HEK293 (cell line): ENCODE measurements at regions not wholly inside any gene's neighbourhood (a gene's known extent, or its start where the extent isn't known, plus 50 kb on each side); places are given as distances from the start of the nearest gene placed in this dataset.

Experiments
- CTCF ChIA-PET: fragments of 350-600 bp; formaldehyde crosslinking; extraction: SDS; loops from one replicate; lab custom pipeline; 2021; ENCODE audit warnings: antibody characterized with exemption; lab: Yijun Ruan, JAX
- POLR2A ChIA-PET: fragments of 300-600 bp; formaldehyde crosslinking; extraction: SDS; loops from one replicate; lab custom pipeline; 2020; ENCODE audit warnings: antibody characterized with exemption, inconsistent platforms; lab: Yijun Ruan, JAX
- H3K27ac ChIP-seq: fragments of 200-500 bp; sonication (Bioruptor generic); 2 replicates; pipeline ENCODE4 v1.5.1; 2014; ENCODE audit warnings: low read depth, low read length, control low read depth, inconsistent platforms; ENCODE audit errors: extremely low read depth
- H3K36me3 ChIP-seq, 2 experiments: fragments of 200-500 bp in 1 of 2; sonication (Bioruptor generic) in 1 of 2; 1 replicate in 1 of 2; 2 replicates in 1 of 2; pipeline ENCODE4 v1.5.1; 2014 to 2017; ENCODE audit warnings: inconsistent platforms in 2 of 2, low read length in 2 of 2; ENCODE audit not compliant: control insufficient read depth in 2 of 2, insufficient read depth in 1 of 2
- H3K4me1 ChIP-seq: fragments of 200-500 bp; sonication (Bioruptor generic); 2 replicates; pipeline ENCODE4 v1.5.1; 2014; ENCODE audit warnings: mild to moderate bottlenecking, low read length, inconsistent platforms; ENCODE audit not compliant: control insufficient read depth, insufficient read depth
- H3K4me3 ChIP-seq: 2 replicates; pipeline ENCODE4 v1.5.1; 2011; ENCODE audit warnings: low read depth, mild to moderate bottlenecking, control low read depth, low read length, moderate library complexity
- H3K9me3 ChIP-seq: fragments of 200-500 bp; sonication (Bioruptor generic); 2 replicates; pipeline ENCODE4 v1.5.1; 2014; ENCODE audit warnings: low read depth, low read length, inconsistent platforms; ENCODE audit not compliant: control insufficient read depth, insufficient read depth
- GLIS1 ChIP-seq: fragments of 450-650 bp; formaldehyde crosslinking; IDR thresholded peaks from 2 replicates; pipeline ENCODE4 v1.5.1; 2016; ENCODE audit warnings: missing biosample characterization, missing genetic modification characterization
- GLIS2 ChIP-seq: fragments of 450-650 bp; formaldehyde crosslinking; IDR thresholded peaks from 2 replicates; pipeline ENCODE4 v1.5.1; 2016; ENCODE audit warnings: missing biosample characterization, missing genetic modification characterization
- HIC1 ChIP-seq: fragments of 450-650 bp; formaldehyde crosslinking; IDR thresholded peaks from 2 replicates; pipeline ENCODE4 v1.5.1; 2016; ENCODE audit warnings: missing biosample characterization, missing genetic modification characterization
- HOXA7 ChIP-seq: sonication (generic); formaldehyde crosslinking; IDR thresholded peaks from 2 replicates; pipeline ENCODE4 v1.8.1; 2022; ENCODE audit warnings: missing genetic modification reagents, borderline replicate concordance
- HOXC10 ChIP-seq: sonication (generic); formaldehyde crosslinking; IDR thresholded peaks from 2 replicates; pipeline ENCODE4 v1.8.1; 2023; ENCODE audit warnings: mild to moderate bottlenecking, missing genetic modification reagents
- IKZF3 ChIP-seq: fragments of 450-650 bp; IDR thresholded peaks from 2 replicates; pipeline ENCODE4 v1.5.0; 2018; ENCODE audit warnings: missing biosample characterization, mild to moderate bottlenecking, missing genetic modification characterization, moderate library complexity
- OVOL3 ChIP-seq: fragments of 450-650 bp; formaldehyde crosslinking; IDR thresholded peaks from 2 replicates; pipeline ENCODE4 v1.5.1; 2016; ENCODE audit warnings: missing biosample characterization, missing genetic modification characterization
- SETDB1 ChIP-seq: IDR thresholded peaks from one replicate; pipeline ENCODE4 v1.6.1; 2017; ENCODE audit warnings: mild to moderate bottlenecking, low read length, moderate library complexity, mixed read lengths; ENCODE audit not compliant: insufficient read length
- YY2 ChIP-seq: fragments of 450-650 bp; formaldehyde crosslinking; IDR thresholded peaks from 2 replicates; pipeline ENCODE4 v1.5.1; 2016; ENCODE audit warnings: missing biosample characterization, missing genetic modification characterization
- ZEB2 ChIP-seq: fragments of 450-650 bp; formaldehyde crosslinking; IDR thresholded peaks from 2 replicates; pipeline ENCODE4 v1.5.1; 2016; ENCODE audit warnings: missing biosample characterization, missing genetic modification characterization
- ZFHX2 ChIP-seq: fragments of 450-650 bp; formaldehyde crosslinking; conservative IDR thresholded peaks from 2 replicates; pipeline ENCODE4 v1.5.1; 2016; ENCODE audit warnings: missing biosample characterization, missing genetic modification characterization
- ZNF121 ChIP-seq: fragments of 450-650 bp; formaldehyde crosslinking; IDR thresholded peaks from 2 replicates; pipeline ENCODE4 v1.5.1; 2016; ENCODE audit warnings: missing biosample characterization, missing genetic modification characterization
- ZNF132 ChIP-seq: fragments of 450-650 bp; formaldehyde crosslinking; IDR thresholded peaks from 2 replicates; pipeline ENCODE4 v1.5.1; 2017; ENCODE audit warnings: missing biosample characterization, missing genetic modification characterization, borderline replicate concordance
- ZNF174 ChIP-seq: fragments of 450-650 bp; formaldehyde crosslinking; IDR thresholded peaks from 2 replicates; pipeline ENCODE4 v1.5.0; 2017; ENCODE audit warnings: missing biosample characterization, mild to moderate bottlenecking, missing genetic modification characterization
- ZNF175 ChIP-seq: fragments of 450-650 bp; formaldehyde crosslinking; IDR thresholded peaks from 2 replicates; pipeline ENCODE4 v1.5.1; 2016; ENCODE audit warnings: missing biosample characterization, missing genetic modification characterization
- ZNF248 ChIP-seq: fragments of 450-650 bp; formaldehyde crosslinking; IDR thresholded peaks from 2 replicates; pipeline ENCODE4 v1.5.1; 2017; ENCODE audit warnings: missing biosample characterization, missing genetic modification characterization
- ZNF555 ChIP-seq: fragments of 450-650 bp; formaldehyde crosslinking; conservative IDR thresholded peaks from 2 replicates; pipeline ENCODE4 v1.5.1; 2017; ENCODE audit warnings: missing biosample characterization, mild to moderate bottlenecking, missing genetic modification characterization, inconsistent platforms
- ZNF571 ChIP-seq: fragments of 450-650 bp; formaldehyde crosslinking; IDR thresholded peaks from 2 replicates; pipeline ENCODE4 v1.5.0; 2017; ENCODE audit warnings: missing biosample characterization, missing genetic modification characterization
- ZNF621 ChIP-seq: fragments of 450-650 bp; formaldehyde crosslinking; IDR thresholded peaks from 2 replicates; pipeline ENCODE4 v1.5.1; 2017; ENCODE audit warnings: missing biosample characterization, missing genetic modification characterization
- ZNF624 ChIP-seq: fragments of 450-650 bp; formaldehyde crosslinking; IDR thresholded peaks from 2 replicates; pipeline ENCODE4 v1.5.1; 2017; ENCODE audit warnings: missing biosample characterization, missing genetic modification characterization
- ZNF645 ChIP-seq: fragments of 450-650 bp; formaldehyde crosslinking; IDR thresholded peaks from 2 replicates; pipeline ENCODE4; 2016; ENCODE audit warnings: missing biosample characterization, missing genetic modification characterization
- ZNF768 ChIP-seq: fragments of 450-650 bp; formaldehyde crosslinking; IDR thresholded peaks from 2 replicates; pipeline ENCODE4 v1.5.1; 2018; ENCODE audit warnings: missing biosample characterization, mild to moderate bottlenecking, missing genetic modification characterization
- ZNF830 ChIP-seq: fragments of 450-650 bp; IDR thresholded peaks from 2 replicates; pipeline ENCODE4 v1.5.0; 2018; ENCODE audit warnings: missing biosample characterization, missing genetic modification characterization, low read depth, mild to moderate bottlenecking, moderate library complexity
- TF ChIP-seq, protein P1 (sequence below): fragments of 450-650 bp; formaldehyde crosslinking; optimal IDR thresholded peaks from 2 replicates; pipeline ENCODE3; 2016; ENCODE audit warnings: missing biosample characterization, mild to moderate bottlenecking, missing genetic modification characterization
- TF ChIP-seq, protein P2 (sequence below): fragments of 450-650 bp; formaldehyde crosslinking; IDR thresholded peaks from 2 replicates; pipeline ENCODE4 v1.5.1; 2017; ENCODE audit warnings: missing biosample characterization, missing genetic modification characterization

GRCh38 chr9:110065532-110065931, 142.4 kb downstream of the C9orf152 start:
- Histone ChIP-seq H3K4me3 (no peak overlapping the region), H3K27ac (no peak overlapping the region), H3K4me1 (no peaks in the 10 kb centered on the region), H3K9me3 (no peaks in the 10 kb centered on the region), H3K36me3 (no peaks in the 10 kb centered on the region)
- ChIA-PET CTCF (interaction anchor here (0.6 kb wide), 1 partner anchor 491 kb away, joined by 3 read pairs; no protein-coding TSS in a partner anchor), POLR2A (no interaction called here)
- TF ChIP-seq HIC1 (tag by site-specific recombination) (no peak), ZNF248 (tag by site-specific recombination) (no peak), ZNF121 (tag by site-specific recombination) (no peak), GLIS1 (tag by site-specific recombination) (no peak), ZNF174 (tag by site-specific recombination) (no peak), ZNF830 (no peak), ZNF555 (tag by site-specific recombination) (no peak), YY2 (no peak), ZNF624 (tag by site-specific recombination) (no peak), GLIS2 (no peak), ZNF621 (no peak), ZEB2 (tag by site-specific recombination) (no peak), ZNF768 (tag by site-specific recombination) (no peak), OVOL3 (tag by site-specific recombination) (no peak), IKZF3 (tag by site-specific recombination) (no peak), HOXC10 (no peak), ZFHX2 (tag by site-specific recombination) (no peak), HOXA7 (CRISPR knock-in tag) (no peak)
- TF ChIP-seq, protein P1, sequence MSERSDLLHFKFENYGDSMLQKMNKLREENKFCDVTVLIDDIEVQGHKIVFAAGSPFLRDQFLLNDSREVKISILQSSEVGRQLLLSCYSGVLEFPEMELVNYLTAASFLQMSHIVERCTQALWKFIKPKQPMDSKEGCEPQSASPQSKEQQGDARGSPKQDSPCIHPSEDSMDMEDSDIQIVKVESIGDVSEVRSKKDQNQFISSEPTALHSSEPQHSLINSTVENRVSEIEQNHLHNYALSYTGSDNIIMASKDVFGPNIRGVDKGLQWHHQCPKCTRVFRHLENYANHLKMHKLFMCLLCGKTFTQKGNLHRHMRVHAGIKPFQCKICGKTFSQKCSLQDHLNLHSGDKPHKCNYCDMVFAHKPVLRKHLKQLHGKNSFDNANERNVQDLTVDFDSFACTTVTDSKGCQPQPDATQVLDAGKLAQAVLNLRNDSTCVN = no peak
- TF ChIP-seq, protein P2, sequence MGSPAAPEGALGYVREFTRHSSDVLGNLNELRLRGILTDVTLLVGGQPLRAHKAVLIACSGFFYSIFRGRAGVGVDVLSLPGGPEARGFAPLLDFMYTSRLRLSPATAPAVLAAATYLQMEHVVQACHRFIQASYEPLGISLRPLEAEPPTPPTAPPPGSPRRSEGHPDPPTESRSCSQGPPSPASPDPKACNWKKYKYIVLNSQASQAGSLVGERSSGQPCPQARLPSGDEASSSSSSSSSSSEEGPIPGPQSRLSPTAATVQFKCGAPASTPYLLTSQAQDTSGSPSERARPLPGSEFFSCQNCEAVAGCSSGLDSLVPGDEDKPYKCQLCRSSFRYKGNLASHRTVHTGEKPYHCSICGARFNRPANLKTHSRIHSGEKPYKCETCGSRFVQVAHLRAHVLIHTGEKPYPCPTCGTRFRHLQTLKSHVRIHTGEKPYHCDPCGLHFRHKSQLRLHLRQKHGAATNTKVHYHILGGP (tag by site-specific recombination) = no peak

DNA sequence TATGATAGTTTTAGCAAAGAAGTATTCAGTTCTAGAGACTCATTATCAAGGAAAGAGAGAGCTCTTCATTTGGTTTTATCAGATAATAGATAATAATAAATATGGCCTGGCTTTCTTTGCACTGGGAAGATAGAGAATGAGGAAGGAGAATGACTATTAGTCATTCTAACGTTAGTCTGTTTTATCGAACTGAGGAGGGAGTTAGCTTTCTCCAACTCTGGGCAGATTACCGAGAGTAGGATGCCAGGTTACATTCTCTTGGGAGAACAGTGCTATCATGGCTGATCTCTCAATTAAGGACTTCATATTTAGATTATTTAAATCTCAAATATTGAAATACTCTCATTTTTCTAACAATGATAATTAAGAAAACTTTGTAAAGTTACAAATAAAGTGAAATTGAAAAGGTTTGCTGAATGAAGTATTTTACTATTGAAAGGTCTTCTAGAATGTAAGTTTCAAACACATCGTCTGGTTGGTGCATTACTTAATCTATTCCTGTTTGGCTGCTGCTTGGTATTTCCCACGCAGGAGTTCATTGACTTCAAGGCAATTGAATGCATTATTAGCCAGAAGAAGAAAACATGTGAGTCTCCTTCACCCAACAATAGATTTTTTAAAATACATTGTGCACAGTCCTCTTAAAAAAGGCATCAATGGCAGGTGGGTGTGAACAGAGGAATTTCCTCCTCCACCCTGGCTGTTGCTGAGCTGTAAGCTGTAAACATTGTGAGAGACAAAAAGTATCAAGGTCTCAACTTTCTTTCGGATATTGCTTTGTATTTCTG, 140.8 kb downstream of the C9orf152 start:
- POLR2A ChIA-PET = no interaction called here
- no peak for TF ChIP-seq ZNF132 (tag by site-specific recombination)
- TF ChIP-seq HIC1 (tag by site-specific recombination) = no peak
- TF ChIP-seq ZNF645 (tag by site-specific recombination) = no peak
- no peak for TF ChIP-seq ZNF175 (tag by site-specific recombination)
- TF ChIP-seq HOXC10 = no peak
- no peak for TF ChIP-seq SETDB1
- TF ChIP-seq ZNF248 (tag by site-specific recombination) = no peak
- no peak for TF ChIP-seq ZNF571 (tag by site-specific recombination)
- H3K4me3 ChIP-seq = no peak overlapping the region
- CTCF ChIA-PET = interaction anchor here (0.6 to 1.1 kb wide), 2 partner anchors 7 to 9 kb away, joined by 3 to 4 read pairs; no protein-coding TSS in a partner anchor
- no peaks in the 10 kb centered on the region for H3K9me3 ChIP-seq
- no peaks in the 10 kb centered on the region for H3K36me3 ChIP-seq
- H3K27ac ChIP-seq = no peak overlapping the region
- no peaks in the 10 kb centered on the region for H3K4me1 ChIP-seq
